8988T (cell line): ENCODE measurements at regions not wholly inside any gene's neighbourhood (a gene's known extent, or its start where the extent isn't known, plus 50 kb on each side); places are given as distances from the start of the nearest gene placed in this dataset.

Source experiments
- DNase-seq: peaks from one replicate; pipeline ENCODE4 v3.0.0; 2011

DNA sequence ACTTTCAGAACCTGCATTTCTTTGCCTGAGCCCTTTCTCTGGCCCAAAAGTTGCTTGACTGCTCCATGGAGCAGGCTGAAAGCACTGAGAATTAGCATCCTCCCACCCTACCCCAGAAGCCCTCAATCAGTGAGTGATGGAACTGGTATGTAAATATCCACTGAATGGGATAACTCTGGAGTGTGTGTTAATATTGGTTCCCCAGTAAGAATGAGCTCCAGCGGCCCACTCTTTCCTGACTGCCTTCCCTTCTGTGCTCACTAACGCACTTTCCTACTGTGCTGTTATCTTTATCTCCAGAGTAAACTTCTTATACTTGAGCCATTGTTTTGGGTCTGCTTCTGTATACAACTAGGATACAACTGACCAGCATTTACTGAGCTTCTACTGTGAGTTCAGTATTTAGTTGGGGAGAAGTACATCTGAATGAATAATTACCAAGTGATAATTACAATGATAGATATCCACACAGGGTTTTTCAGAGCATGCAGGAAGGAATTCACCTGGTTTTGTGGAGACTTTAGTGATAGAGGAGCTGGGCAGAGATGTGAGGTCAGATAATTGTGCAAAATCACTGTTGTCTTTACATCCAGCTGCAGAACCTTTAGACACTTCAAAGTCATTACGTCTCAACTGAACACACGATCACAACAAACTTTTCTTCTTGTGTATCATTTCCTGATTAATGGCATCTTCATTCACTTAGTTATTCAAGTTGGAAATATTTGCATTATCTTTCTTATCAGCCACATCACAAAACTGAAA is 149.2 kb upstream of the BTG1 start:
- DNase-seq = no peak

DNA sequence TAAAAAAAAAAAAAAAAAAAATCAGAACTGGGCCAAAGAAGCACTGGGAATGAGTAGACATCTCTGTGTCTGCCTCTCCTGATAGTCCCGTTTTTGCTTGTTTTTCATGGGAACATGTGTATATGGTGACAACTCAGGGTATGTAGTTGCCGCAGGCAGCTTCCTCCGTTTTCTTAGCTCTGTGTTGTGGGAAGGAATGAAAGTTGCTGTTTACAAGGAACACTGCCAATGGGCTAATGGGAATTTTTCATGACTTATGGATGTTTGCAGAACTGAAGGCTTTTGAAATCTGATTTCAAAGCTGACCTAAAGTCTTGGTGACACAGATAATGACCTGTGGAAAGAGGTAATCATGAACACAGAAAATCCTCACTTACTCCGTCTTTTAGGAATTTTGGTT is 146.4 kb upstream of the BTG1 start:
- DNase-seq = no peak

DNA sequence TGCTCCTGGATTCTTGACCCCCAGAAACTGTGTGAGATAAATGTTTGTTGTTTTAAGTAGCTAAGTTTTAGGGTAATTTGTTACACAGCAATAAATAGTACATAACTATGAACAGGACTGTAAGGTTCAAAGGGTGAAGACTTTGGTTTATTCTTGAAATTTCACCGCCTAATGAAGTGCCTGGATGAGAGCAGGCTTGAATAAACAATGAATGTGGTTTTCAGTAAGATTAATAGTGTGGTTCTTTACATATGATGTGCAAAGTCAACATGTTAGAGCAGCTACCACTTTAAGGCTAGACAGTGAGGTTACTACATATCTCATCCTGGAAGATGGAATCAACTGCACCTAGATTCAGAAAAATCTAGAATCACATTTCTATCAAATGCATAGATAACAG is 145.2 kb upstream of the BTG1 start:
- DNase-seq = no peak

DNA sequence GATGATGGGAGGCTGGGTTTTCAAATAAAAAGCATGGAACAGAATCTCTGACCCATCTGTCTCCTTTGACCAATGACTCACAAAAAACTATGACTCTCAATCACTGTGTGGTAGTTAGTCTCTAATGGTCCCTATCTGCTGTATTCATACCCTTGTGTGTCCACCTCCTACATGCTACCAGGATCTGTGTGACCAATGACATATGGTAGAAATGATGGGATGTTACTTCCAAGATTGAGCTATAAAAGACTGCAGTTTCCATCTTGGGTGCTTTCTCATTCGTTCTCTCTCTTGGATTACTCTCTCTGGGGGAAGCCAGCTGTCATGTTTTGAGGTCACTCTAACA is 144.7 kb upstream of the BTG1 start:
- DNase-seq = no peak

DNA sequence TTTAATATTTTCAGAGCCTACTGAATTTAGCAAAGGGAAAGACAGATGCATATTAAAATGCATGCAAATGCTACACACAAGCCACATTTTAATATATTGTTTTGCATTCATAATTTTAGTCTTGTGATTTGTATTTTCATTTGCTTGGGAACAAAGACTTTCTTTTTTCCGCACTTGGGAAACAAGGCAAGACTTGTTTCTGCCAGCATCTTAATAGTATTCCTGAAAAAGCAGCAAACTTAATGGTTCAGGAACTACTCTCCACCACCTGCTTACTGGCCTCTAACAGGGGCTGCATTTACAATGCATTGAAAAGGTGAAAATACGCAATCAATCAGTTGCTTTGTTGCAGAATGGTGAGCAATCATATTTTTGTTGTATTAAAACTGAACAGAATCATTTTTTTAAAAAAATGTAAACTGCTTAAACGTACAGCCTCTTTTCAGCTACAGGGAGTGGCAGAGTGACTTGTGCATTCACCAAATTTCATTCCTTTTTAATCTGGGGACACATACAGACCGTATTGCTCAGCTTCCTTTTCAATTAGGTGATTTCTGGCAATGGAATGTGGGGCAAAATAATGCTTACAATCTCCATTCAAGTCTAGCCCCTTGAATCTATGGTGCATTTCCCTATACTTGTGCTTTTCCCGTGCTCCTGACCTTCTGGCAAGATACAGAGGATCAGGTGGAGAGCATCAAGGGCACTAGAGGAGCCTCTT is 144.1 kb upstream of the BTG1 start:
- DNase-seq = no peak

DNA sequence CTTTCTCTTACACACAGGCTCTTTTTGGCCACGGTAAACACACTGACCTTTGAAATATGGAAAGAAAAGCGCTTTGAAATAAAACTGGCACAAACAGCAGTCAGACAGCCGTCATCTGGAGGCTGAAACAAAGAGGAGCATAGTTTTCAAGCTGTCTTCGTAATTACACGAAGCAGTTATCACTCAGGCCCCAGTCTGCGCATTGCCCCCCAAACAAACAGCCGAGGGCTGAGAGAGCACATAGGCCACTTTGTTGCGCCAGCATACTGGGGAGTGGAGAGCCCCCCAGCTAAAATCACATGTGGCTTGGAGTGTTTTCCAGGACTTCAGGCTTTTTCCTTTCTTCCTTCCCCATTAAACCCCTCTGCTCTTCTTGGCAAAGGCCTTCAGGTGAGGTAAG is 142.9 kb upstream of the BTG1 start:
- no peak for DNase-seq

DNA sequence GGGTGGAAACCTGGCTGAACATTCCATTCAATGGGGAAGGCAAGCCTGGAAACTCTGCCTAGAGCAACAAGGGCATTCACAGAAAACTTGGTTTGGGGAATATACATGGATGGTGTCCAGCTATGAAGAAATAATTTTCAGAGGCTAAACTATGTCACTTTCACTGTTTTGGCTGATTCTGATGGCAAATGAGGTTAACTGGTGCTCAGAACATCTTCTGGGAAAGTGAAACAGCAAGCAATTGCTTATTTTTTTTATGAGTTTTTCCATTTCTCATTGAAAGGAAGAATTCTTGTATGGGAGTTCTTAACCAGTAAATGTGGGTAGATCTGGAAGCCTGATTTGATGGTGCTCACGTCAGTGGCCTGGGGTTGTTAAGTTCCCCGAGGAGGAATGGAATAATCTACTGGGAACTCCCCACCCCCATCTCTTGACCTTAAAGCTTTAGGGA is 132.8 kb upstream of the BTG1 start:
- no peak for DNase-seq

DNA sequence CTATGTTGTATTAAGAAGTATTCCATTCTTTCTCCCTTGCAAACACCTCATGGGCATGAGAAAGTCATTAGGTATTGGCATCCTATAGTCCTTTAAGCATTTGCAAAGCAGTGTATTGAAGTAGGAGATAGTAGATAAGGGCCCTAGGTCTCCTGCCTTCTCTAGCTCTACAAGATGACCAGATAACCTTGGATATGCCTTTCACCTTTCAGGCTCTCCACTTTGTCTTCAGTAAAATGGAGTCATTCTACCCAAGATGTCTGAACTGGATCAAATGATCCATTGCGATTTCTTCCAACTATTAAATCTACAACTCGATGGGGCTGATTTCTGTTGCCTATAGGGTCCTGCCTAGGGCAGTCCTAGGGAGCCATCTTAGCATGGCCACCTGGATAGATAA is 132.1 kb upstream of the BTG1 start:
- no peak for DNase-seq

DNA sequence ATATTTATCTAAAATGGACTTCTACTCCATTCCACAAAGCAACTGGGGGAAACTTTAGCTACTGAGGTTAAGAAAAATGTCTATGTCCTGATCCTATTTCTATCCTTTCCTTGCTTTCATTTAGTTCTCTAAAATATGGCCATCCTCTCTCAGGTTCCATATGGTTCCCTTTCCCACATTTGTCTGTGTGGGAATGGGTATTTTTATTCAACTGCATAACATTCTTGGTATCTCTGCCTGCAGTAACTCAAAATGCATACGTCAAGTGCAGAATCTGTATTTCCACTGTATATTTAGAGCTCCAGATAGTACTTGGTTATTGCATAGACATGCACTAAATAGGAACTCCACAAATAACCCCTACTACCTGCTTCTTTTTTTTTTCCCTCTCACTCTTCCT is 130.6 kb upstream of the BTG1 start:
- DNase-seq = no peak

DNA sequence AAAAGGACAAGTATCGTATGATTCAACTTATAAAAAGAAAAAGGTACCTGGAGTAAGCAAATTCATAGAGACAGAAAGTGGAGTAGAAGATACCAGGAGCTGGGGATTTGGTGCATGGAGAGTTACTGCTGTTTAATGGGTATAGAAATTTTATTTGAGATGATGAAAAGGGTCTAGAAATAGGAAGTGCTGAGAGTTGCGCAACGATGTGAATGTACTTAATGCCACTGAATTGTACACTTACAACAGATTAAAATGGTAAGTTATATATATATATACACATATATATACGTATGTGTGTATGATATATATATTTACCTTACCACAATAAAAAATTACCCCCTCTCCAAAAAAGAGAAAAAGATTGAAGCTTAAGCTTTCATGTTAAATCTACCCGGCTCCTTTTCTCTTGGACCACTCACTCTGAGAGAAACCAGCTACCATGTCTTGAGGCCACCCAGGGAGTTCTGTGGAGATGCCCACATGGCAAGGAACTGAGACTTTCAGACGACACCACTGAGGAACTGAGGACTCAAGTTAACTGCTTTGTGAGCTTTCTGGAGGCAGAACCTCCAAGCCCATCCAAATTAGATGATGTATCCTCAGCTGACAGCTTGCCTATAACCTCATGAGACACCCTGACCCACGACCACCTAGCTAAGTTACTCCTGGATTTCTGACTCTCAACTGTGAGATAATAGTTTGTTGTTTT is 130.0 kb upstream of the BTG1 start:
- no peak for DNase-seq

DNA sequence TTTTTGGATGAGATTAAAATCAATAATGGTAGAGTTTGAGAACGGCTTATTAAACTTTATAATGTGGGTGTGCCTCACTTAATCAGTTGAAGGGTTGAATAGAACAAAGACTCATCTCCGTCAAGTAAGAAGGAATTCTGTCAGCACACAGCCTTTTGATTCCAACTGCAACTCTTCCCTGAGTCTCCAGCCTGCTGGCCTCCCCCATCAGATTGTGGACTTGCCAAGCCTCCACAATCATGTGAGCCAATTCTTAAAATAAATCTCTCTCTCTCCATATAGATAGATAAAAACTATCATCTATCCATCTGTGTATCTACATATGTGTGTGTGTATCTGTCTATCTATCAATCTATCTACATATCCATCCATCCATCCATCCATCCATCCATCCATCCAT is 127.4 kb upstream of the BTG1 start:
- no peak for DNase-seq

DNA sequence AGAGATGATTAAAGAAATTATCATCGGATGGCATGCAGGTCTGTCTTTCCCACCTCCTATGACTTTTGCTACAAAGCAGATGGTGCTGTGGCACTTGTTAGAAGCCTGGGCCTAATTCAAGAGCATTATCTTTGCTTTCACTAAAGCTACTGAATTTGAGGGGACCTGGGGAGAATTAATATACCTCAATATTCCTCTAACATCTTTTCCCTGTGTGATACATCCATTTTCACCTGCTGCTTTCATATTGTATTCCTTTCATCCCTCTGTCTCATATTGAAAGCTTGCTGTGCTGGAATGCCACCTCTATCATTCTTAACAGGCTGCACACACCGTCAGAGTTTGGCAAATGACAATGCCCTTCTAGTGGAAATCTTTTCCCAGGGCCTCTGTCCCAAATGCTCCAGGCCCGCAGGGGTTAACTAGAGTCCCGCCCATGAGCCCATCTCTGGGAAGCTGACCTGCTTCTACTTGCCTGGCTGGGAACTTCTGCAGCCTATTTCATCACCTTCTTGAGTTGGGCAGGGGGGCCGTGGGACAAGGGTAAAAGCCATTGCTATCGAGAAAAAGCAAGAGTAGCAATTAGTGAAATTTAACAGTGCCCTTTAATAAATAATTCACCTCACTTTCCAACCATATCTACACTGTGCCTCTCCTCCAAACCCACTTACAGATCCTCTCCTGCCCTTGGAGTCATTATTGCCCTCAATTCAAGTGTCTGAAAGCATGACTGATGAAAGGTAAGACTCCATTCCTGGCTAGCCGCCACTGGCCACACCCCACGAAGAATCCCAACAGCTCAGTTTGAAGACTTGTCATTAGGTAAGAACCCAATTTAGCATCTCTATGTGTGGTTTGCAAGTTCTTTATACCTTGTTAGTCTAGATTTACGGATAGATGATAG is 126.7 kb upstream of the BTG1 start:
- no peak for DNase-seq

DNA sequence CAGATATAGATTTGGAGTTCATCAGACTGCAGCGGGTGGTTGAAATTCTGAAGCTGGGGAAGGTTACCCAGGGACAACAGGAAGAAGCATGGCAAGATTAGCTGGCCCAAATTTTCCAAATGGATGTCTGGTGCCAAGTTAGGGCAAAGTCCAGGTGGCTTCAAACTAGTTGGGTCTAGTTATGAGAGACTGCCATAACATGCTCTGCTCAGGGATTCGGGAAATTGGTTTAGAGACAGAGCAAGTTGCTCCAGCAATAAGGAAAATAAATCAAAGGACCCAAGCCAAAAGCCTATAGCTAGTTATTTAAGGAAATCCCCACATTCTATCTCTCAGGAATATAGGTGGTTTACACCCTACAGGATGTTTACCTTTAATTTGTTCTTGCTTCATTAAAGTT is 125.7 kb upstream of the BTG1 start:
- no peak for DNase-seq

DNA sequence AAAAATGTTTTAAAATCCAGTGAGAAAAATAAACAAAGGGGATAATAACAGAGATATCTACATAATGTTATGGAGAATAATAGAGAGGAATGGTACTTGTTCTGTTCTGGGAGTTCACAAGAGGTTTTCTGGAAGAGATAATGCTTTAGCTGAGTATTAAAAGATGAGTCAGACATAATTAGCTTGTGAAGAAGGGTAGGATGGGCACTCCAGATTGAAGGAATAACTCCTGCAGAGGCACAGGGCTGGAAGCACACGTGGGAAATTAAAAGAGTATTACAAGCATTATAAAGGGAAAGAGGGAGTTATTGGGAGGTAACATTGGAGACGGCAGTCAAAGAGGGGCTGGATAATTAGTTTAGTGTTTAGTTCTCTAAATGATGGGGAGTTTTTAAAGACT is 124.9 kb upstream of the BTG1 start:
- DNase-seq = no peak

DNA sequence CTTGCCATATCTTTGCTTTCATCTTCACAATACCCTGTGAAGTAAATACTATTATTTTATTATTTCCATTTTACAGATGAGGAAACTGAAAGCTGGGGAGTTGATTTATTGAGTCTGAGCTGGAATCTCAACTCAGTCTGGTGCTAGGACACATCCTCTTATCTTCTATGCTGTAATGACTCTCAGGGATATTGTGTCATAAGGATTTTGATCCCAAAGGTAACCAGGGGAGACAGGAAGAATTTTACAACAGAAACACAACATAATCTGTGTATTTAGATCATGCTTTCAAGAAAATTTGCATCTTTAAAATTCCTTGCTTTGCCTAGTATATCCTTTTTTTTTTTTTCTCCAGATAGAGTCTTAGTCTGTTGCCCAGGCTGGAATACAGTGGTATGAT is 123.3 kb upstream of the BTG1 start:
- DNase-seq = no peak

DNA sequence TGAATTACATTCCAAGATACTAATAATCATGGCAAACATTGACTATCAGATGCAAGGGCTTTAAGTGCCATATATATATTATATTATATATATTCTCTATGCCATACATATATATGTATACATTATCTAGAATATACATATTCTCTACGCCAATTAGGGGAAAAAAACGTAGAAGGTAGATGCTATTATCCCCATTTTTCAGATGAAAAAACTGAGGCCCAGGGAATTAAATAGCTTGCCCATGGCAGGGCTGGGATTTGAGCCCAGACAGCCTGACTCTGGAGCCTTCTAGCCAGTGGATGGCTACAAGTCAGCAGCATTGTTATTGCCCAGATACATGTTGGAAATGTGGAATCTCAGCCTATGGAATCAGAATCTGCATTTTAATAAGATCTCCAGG is 116.0 kb upstream of the BTG1 start:
- DNase-seq = no peak

DNA sequence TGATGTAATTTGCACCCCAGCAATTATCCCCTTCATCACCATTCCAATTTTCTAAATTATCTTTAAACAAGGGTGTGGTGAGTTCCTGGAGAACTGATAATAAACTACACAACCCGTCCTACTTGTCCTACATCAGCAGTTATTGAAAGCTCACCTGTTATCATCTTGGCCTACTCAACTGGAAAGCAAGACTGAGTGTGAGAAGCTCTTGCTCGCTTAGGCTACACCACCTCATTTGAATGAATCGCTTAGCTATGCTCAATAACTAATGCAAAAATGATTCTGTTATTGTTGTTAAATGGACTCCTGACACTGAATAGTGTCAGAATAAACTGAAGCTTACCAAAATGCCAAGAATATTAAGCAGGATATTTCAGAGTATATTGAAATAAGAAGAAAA is 115.4 kb upstream of the BTG1 start:
- DNase-seq = no peak

DNA sequence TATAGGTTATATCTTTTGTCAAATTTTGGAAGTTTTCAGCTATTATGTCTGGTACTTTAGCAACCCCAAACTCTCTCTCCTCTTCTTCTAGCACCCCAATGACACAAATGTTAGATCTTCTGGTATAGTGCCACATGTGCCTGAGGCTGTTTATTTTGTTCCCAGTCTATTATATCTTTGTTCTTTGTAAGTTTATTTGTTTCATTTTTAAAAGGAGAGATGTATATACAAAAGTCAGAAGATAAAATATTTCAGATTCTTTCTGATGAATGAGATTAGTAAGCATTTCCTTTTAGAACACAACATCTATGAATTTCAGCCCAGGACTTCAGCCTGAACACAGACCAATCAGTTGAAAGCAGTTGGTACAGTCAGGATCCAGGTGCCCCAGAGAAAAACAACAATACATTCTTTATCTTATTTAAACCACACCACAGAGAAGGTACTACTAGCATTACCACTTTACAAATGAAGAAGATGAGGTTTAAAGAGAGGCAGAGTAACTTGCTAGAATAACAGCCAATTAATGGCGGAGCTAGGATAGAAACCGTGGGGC is 114.1 kb upstream of the BTG1 start:
- no peak for DNase-seq

DNA sequence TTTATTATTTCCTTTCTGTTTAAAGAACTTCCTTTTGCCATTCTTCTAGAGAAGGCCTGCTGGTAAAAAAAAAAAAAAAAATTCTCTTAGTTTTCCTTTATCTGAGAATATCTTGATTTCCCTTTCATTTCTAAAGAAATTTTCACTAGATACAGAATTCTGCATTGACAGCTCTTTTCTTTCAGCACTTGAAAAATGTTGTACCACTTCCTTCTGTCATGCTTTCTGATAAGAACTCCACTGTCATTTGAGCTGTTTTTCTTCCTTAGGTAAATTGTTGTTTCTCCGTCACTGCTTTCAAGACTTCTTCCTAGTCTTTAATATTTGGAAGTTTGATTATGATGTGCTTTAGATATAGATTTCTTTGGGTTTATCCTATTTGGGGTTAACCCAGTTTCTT is 113.6 kb upstream of the BTG1 start:
- DNase-seq = no peak

DNA sequence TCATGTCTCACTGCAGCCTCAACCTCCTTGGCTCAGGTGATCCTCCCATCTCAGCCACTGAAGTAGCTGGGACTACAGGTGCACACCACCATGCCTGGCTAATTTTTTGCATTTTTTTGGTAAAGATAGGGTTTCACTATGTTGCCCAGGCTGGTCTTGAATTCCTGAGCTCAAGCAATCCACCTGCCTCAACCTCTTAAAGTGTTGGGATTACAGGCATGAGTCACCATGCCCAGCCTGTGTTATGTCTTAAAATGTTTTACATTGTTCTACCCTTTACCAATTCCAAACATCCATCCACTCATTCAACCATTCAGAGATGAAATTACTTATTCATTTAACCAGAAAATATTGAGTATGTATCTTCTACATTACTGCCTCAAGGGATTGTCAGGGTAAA is 111.6 kb upstream of the BTG1 start:
- DNase-seq = no peak

DNA sequence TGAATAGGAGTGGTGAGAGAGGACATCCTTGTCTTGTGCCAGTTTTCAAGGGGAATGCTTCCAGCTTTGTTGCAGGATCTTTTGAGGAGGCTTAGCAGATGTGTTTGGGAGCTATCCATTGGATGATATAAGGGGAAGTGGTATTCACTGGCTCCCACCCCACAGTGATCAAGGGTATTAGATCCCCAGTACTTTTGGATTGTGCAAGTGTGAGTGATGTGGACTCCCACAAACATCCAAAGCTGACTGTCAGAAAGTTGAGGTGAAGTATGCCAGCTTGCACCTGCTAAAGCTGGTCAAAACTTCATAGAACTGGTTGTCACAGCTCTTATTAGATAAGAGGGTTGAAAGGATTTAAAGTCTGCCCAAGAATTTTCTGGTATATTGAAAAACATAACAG is 110.1 kb upstream of the BTG1 start:
- no peak for DNase-seq

DNA sequence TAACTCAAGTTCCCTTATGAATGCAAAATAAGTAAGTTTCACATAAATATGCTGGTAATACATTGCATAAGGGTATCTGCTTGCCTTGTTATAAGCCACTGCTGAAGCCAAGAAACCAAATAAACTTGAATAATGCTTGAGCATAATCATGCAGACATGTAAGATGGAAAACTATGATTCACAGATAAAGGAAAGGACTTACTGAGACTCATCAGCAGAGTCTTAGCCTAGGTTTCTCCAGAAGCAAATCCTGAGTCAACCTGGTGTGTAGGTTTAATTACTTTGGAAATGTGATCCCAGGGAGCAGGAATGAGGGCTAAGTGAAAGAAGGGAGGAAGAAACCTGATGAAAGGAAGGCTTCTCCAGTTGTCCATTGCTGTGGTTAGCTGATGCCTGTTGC is 107.7 kb upstream of the BTG1 start:
- DNase-seq = no peak

DNA sequence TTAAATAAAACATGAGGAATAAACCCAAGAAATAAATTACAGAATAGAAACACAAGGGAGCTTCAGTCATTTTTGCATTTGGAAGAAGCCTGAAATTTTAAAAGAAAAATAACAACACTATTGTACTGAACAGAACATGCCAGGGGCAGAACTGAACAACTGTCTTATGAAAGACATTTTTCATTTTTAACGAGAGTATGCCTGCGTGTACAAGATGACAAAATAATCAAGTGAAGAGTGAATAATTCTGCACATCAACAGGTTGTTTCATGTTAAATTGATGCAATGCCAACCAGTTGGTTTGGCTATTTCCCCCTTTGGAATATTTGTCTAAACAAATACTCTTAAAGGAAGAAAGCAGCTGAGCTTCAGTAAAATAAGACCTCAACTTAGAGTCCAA is 103.3 kb upstream of the BTG1 start:
- DNase-seq = no peak
